Motor neuron (in vitro differentiated cells): ENCODE measurements at regions not wholly inside any gene's neighbourhood (a gene's known extent, or its start where the extent isn't known, plus 50 kb on each side); places are given as distances from the start of the nearest gene placed in this dataset.
"Not testable (repeated sequence)": the region's sequence is repeated elsewhere in the genome, so short reads cannot be mapped to it uniquely, and the experiment has no call there.

Experiments
- ATAC-seq, 8 experiments: fragments of 200-7000 bp; cut with Tn5 transposase; replicated peaks in 6 of 8; 2 replicates each; pipeline ENCODE4 v1.8.0; 2021; ENCODE audit warnings: mild to moderate bottlenecking in 8 of 8, moderate library complexity in 8 of 8
- H3K27ac ChIP-seq, 2 donors: fragments of 250-450 bp; sonication (Bioruptor Pico); 2 replicates each; pipeline ENCODE4 v1.9.0; 2021; ENCODE audit warnings: antibody characterized with exemption in 2 of 2, mild to moderate bottlenecking in 2 of 2, moderate library complexity in 1 of 2
- H3K4me1 ChIP-seq, 2 donors: fragments of 250-450 bp; sonication (Bioruptor Pico); replicated peaks in 1 of 2; 2 replicates each; pipeline ENCODE4 v1.6.1; 2021; ENCODE audit warnings: antibody characterized with exemption in 2 of 2, mild to moderate bottlenecking in 2 of 2, moderate library complexity in 1 of 2
- H3K4me3 ChIP-seq, 5 donors: fragments of 250-450 bp; sonication (Bioruptor Pico); 2 replicates each; pipeline ENCODE4 v1.9.0; 2021; ENCODE audit warnings: antibody characterized with exemption in 5 of 5, mild to moderate bottlenecking in 5 of 5, moderate library complexity in 4 of 5
- WGBS, 10 experiments: fragments of 450-650 bp; shearing (Covaris generic); methylation state at CpG; one replicate each; pipeline ENCODE4 v1.0.0; 2022; 5-methylcytosine and 5-hydroxymethylcytosine counted together
- in situ Hi-C, 9 experiments: fragments of 400-800 bp; cut with MboI; loops; one replicate each; pipeline ENCODE4 v1.15.0; 2021; ENCODE audit warnings: low sequenced_read_pairs in 9 of 9, low pct_unique_long_range_greater_than_20kb in 2 of 9; ENCODE audit not compliant: unreplicated experiment in 9 of 9

DNA sequence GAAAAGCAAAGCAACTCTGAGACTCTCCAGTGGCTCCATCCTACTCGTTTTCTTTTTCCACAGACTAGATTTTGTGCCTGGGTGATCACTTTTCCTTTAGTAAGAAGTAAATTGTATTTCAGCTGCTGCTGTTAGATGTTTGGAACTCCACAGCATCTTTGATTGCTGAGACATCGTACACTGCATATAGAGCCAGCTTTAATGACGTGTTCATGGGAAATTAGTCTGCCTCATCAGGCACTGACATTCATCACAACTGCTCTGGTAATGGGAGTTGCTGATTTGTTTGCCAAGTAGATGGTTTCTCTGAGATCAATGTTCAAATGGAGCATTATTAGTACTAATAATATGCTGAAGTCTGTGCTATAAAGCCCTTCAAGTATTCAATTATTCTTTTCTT, 573.8 kb upstream of the NR5A2 start:
- 7 to 92% (median 67%) methylated on average over 2 to 3 of the region's 3 CpGs; no CpG with 5 or more reads in 2 of the 10 experiments for WGBS, 10 experiments
- no peak overlapping the region for H3K4me3 ChIP-seq
- peak in 5 of 8 experiments; percentile 56 to 80 (median 67) for ATAC-seq
- no peaks in the 10 kb centered on the region for H3K4me1 ChIP-seq
- no peak overlapping the region for H3K27ac ChIP-seq
- in situ Hi-C loops, result no loop called here

DNA sequence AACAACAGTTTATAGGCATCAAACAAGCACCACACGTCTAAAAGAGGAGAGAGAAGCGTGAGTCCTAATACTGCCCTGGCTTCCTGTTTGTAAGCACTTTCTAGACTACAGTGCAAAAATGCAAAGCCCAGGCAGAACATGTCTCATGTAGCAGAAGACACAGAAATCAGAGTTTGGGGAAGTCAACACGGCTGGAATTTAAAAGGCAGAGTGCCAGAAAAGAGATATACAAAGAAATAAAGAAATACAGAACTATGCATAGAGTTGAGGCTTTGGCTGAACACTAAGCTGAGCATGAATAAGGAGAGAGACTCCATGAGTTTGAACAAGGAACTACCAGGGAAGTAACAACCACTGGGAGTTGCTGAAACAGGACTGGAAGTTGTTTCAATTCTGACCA, 566.6 kb upstream of the NR5A2 start:
- H3K27ac ChIP-seq, result no peak overlapping the region
- in situ Hi-C loops, result no loop called here
- peak in 2 of 8 experiments; percentile 62 to 76 for ATAC-seq
- H3K4me1 ChIP-seq, result no peaks in the 10 kb centered on the region
- WGBS, 10 experiments, result 33 to 100% (median 71%) methylated on average over 1 to 3 of the region's 3 CpGs; no CpG with 5 or more reads in 1 of the 10 experiments
- H3K4me3 ChIP-seq, result no peak overlapping the region

DNA sequence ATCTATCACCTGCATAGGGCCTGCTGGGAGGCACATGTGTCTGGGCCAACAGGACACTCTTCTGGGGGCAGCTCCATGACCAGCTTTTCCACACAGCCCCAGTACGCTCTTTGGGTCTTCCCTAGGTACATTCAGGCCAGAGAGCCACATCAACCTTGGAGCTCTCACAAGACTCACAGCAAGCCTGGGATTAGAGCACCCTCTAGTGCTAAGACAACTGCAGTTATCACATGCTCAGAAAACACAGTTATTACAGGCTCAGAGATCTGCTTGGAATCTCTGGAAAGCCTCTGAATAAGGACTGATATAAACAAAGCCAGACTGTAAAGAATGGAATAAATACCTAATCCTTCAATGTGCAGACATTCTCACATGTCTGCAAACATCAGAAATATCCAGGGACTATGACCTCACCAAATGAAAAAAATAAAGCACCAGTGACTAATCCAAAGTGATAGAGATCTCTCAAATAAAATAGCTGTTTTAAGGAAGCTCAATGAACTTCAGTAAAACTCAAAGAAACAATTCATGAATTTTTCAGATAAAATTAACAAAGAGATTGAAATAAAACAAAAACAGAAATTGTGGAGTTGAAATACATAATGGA, 563.9 kb upstream of the NR5A2 start:
- WGBS, 10 experiments, result 100% methylated on average over 1 of the region's 1 CpG; no CpG with 5 or more reads in 7 of the 10 experiments
- in situ Hi-C loops, result no loop called here
- Histone ChIP-seq H3K4me3 (no peak overlapping the region), H3K4me1 (peaks cover 0 to 4% of the 10 kb centered on the region in 2 donors), H3K27ac (no peak overlapping the region)
- ATAC-seq, result peak in 4 of 8 experiments; percentile 35 to 94 (median 53)

DNA sequence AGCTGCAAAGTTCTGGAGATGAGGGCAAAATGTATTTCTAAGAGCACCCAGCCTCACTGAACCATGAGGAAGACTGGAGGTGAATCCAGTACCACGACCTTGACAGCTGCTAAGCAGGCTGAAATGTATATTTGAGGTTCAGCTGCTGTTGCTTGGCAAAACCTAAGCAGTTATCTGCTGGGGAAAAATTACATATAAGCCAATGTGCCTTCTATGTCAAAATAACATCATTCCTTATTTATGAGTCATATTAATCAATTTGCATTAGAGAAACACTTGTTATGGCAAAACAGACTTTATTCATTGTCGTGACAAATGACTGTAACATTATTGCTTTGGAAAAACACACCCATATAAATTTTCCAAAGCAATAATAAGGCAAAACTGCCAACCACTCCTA, 560.5 kb upstream of the NR5A2 start:
- H3K4me3 ChIP-seq, result no peak overlapping the region
- in situ Hi-C loops, result no loop called here
- no peak overlapping the region for H3K27ac ChIP-seq
- peaks cover 0 to 4% of the 10 kb centered on the region in 2 donors for H3K4me1 ChIP-seq
- WGBS, 10 experiments, result 0 to 86% (median 46%) methylated on average over 1 to 2 of the region's 2 CpGs
- ATAC-seq, result peak in 3 of 8 experiments; percentile 24 to 88 (median 81)

DNA sequence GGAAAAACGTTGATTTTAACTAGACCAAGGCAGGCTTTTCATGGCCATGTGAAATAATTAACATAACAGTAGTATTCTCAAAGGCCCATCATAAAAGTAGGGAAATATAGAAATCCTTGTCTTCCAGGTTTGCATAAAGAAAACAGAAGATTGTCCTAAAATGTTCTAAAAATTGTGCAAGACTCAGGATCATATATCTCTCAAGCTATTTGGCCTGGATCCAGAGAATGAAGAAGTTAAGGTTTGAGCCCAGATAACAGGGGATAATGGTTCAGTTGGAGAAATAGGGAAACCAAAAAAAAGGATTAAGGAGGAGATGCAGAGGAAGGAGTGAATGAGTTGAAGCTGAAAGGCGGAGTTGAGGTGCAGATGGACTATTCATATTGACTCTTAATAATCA, 555.5 kb upstream of the NR5A2 start:
- in situ Hi-C loops, result no loop called here
- Histone ChIP-seq H3K4me1 (peaks cover 0 to 1% of the 10 kb centered on the region in 2 donors), H3K4me3 (no peak overlapping the region), H3K27ac (no peak overlapping the region)
- WGBS, 10 experiments, result 0 to 86% (median 78%) methylated on average over 1 to 2 of the region's 2 CpGs
- no peak for ATAC-seq

DNA sequence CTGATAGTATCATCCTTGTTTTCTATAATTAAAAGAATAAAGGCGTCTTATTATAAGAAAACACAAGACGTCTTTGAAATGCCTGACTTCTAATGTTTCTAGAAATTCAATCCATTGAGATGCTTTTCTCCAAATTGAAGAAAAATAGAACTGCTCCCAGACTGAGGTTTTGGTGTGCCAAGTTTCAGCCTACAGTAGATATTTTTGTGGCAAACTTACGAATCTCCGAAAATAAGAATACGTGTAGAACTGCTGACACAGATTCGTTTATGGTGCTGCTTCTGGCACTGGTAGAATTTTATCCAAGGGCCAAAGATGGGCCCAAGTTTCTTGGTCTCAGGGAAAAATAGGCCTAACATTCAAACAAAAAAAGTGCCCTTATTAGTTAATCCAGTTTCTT, 554.5 kb upstream of the NR5A2 start:
- no peak for ATAC-seq
- WGBS, 10 experiments, result 68 to 94% (median 90%) methylated on average over 2 to 6 of the region's 6 CpGs; no CpG with 5 or more reads in 1 of the 10 experiments
- in situ Hi-C loops, result no loop called here
- Histone ChIP-seq H3K27ac (no peak overlapping the region), H3K4me3 (no peak overlapping the region), H3K4me1 (no peaks in the 10 kb centered on the region)

DNA sequence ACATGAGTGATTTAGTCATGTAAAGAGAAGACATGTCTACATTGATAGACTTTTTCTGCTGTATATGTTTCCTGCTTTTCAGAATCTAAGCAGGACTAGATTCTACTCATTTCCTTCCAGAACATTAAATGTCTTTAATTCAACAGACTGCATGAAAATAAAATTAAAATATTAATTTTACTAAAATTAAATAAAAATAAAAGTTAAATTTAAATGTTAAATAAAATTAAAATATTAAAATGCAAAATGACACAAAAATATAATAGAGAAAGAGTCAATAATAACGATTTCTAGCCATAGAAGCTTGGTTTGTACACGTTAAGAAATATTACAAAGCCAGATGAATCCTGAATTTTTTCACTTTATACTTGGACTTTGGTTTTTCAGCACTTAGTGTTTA, 552.8 kb upstream of the NR5A2 start:
- 6 to 86% (median 36%) methylated on average over 1 to 2 of the region's 2 CpGs; no CpG with 5 or more reads in 1 of the 10 experiments for WGBS, 10 experiments
- Histone ChIP-seq H3K4me1 (no peaks in the 10 kb centered on the region), H3K27ac (no peak overlapping the region), H3K4me3 (no peak overlapping the region)
- no peak for ATAC-seq
- in situ Hi-C loops, result no loop called here

DNA sequence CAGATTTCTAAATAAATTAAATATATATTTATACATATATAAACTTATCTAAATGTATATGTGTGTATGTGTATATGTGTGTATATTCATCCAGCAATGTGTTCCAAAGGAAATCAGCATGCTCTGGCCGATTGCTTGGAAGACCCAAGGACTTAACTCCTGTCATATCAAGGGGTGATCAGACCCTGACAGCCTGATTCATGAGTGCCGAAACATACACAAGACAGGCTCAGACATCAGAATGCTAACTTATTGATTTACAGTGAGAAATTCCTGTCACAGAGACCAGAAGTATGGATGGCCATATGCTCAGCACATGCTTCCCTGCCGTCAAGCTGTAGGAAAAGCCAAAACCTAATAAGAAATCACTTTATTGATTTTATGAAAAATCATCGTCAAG, 545.1 kb upstream of the NR5A2 start:
- H3K27ac ChIP-seq, result no peak overlapping the region
- ATAC-seq, result no peak
- WGBS, 10 experiments, result 0 to 93% (median 76%) methylated on average over 1 to 4 of the region's 4 CpGs; no CpG with 5 or more reads in 2 of the 10 experiments
- H3K4me1 ChIP-seq, result no peaks in the 10 kb centered on the region
- no peak overlapping the region for H3K4me3 ChIP-seq
- in situ Hi-C loops, result no loop called here

DNA sequence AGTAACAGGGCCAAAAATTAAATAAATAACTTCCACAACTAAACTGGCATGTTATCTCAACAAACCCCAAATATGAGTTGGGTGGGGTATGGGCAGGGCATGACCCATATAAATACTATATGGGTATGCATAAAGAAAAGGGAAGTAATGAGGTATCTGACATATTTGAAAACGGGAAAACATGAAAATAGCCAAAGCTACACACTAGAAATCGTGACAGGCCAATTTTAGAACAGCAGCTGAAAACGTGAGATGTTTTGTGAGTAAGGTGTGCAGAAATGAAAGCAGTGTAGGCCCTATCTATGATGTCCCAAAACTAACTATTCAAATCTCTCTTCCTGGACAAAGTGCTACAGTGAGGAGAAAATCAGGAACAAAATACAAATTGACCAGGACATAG, 537.9 kb upstream of the NR5A2 start:
- WGBS, 10 experiments, result 42 to 100% (median 73%) methylated on average over 1 to 3 of the region's 3 CpGs; no CpG with 5 or more reads in 1 of the 10 experiments
- no peak overlapping the region for H3K4me3 ChIP-seq
- ATAC-seq, result no peak
- H3K27ac ChIP-seq, result no peak overlapping the region
- in situ Hi-C loops, result no loop called here
- H3K4me1 ChIP-seq, result no peaks in the 10 kb centered on the region

DNA sequence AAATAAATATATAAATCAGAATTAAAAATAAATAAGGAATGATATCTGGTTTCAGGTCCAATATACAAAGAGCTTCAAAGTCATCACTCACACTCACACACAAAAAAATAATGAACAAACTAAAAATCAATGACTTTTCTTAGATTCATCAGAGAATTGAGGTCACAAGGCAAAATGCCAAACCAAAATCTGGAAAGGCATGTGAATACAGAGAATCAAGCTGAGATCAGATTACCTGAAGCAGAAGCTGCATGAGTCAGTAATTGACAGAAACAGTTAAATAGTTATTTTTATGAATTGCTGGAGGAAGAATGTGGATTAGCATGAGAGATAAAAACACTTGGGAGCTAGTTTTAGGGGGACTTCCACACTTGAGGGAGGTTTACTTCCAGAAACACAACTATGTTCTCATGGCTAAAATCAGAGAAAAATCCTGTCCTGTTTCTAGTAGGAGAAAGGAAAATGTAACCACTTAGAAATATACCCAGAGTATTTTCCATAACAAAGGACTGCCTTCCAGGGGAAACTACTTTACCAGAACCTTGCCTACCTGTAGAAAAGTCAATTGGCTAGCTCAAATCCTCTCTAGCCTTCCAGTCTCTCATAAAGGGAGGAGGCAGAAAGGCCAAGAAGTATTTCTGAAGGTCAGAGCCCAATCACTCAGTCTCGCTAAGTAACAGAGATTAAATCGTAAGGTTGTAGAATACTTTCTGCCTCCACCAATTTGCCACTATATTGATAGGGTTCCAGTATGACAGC, 536.6 kb upstream of the NR5A2 start:
- Histone ChIP-seq H3K4me1 (no peaks in the 10 kb centered on the region), H3K4me3 (no peak overlapping the region), H3K27ac (no peak overlapping the region)
- WGBS, 10 experiments, result 72 to 100% (median 95%) methylated on average over 2 of the region's 2 CpGs; no CpG with 5 or more reads in 1 of the 10 experiments
- ATAC-seq, result peak in 2 of 8 experiments; percentile 47 to 98
- in situ Hi-C loops, result no loop called here

DNA sequence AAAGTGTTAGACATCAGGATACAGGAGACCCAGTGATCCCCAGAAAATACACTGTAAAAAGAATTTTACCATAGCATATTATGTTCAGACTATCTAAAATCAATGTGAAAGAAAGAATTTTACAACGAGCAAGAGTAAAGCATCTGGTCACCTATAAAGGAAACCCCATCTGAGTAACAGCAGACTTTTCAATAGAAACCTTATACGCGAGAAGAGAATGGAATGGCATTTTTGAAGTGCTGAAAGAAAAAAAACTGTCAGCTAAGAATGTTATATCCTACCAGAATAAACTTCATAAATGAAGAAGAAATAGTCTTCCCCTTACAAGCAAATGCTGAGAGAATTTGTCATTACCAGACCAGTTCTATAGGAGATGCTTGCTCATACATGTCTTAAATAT, 532.1 kb upstream of the NR5A2 start:
- in situ Hi-C loops, result no loop called here
- no peak for ATAC-seq
- Histone ChIP-seq H3K4me1 (no peaks in the 10 kb centered on the region), H3K4me3 (no peak overlapping the region), H3K27ac (no peak overlapping the region)
- 41 to 100% (median 88%) methylated on average over 2 to 3 of the region's 3 CpGs for WGBS, 10 experiments

DNA sequence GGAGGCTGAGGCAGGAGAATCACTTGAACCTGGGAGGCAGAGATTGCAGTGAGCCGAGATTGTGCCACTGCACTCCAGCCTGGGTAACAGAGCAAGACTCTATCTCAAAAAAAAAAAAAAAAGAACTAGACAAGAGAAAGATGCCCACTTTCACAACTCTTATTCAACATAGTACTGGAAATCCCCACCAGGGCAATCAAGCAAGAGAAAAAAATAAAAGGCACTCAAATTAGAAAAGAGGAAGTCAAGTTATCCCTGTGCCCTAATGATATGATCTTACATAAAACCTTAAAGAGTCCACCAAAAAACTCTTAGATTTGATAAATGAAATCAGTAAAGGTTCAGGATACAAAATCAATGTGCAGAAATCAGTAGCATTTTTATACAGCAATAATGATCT, 528.7 kb upstream of the NR5A2 start:
- H3K4me1 ChIP-seq, in situ Hi-C loops, H3K27ac ChIP-seq, H3K4me3 ChIP-seq, ATAC-seq: not testable (repeated sequence)
- WGBS, 10 experiments, result 100% methylated on average over 1 of the region's 1 CpG; no CpG with 5 or more reads in 7 of the 10 experiments

DNA sequence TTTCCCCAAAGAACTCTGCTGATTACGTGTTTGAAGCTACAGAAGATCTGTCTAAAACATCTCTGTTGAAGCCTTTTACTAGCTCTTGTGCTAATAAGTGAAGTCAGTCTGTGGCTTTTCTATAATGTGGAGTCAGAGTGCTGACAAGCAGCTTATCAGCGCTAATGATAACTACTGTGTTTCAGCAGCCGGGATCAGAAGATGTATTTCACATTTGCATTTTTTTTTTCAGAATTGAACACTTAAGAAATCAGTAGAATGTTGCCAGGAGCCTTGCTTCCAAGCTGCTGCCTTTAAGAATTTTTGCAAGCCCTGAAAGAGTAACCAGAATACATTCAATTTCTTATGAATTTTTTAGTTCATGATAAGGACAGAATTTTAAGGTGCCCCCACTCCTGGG, 519.4 kb upstream of the NR5A2 start:
- H3K4me3 ChIP-seq, result no peak overlapping the region

More for the DNA sequence above, 519.4 kb upstream of the NR5A2 start:
- 31 to 92% (median 80%) methylated on average over 1 to 3 of the region's 3 CpGs for WGBS, 10 experiments
- H3K4me1 ChIP-seq, result peaks cover 0 to 3% of the 10 kb centered on the region in 2 donors
- peak in 1 of 8 experiments; percentile 38 for ATAC-seq
- H3K27ac ChIP-seq, result no peak overlapping the region
- in situ Hi-C loops, result no loop called here
